ENCODE measurements at regions not wholly inside any gene's neighbourhood (a gene's known extent, or its start where the extent isn't known, plus 50 kb on each side); places are given as distances from the start of the nearest gene placed in this dataset.

DNA sequence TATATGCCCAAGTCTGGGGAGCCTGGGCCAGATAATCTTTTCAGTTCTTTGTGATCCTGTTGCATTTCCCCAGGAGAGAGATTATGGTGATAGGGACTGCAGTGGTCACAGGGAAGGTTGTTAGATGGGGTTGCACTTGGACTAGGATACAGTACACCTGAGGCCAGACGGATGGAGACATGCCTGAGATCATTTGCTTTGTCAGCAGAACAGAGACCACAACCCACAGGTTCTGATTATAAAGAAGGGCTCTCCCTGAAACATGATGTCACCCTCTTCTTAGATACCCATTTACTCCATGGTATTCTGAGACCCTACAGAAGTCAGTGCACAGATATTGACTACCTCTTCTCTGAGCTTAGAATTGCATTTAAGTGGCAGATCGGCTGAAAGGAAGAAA, 200.9 kb upstream of the IGF1 start:
- TF ChIP-seq, protein P1, sequence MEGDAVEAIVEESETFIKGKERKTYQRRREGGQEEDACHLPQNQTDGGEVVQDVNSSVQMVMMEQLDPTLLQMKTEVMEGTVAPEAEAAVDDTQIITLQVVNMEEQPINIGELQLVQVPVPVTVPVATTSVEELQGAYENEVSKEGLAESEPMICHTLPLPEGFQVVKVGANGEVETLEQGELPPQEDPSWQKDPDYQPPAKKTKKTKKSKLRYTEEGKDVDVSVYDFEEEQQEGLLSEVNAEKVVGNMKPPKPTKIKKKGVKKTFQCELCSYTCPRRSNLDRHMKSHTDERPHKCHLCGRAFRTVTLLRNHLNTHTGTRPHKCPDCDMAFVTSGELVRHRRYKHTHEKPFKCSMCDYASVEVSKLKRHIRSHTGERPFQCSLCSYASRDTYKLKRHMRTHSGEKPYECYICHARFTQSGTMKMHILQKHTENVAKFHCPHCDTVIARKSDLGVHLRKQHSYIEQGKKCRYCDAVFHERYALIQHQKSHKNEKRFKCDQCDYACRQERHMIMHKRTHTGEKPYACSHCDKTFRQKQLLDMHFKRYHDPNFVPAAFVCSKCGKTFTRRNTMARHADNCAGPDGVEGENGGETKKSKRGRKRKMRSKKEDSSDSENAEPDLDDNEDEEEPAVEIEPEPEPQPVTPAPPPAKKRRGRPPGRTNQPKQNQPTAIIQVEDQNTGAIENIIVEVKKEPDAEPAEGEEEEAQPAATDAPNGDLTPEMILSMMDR (IDR thresholded peaks at IDR 0.05) = no peak
- no peak for TF ChIP-seq ZFX (IDR thresholded peaks at IDR 0.05; ENCODE audit: borderline replicate concordance)
